BE2C (cell line): ENCODE measurements at regions not wholly inside any gene's neighbourhood (a gene's known extent, or its start where the extent isn't known, plus 50 kb on each side); places are given as distances from the start of the nearest gene placed in this dataset.
A peak's percentile ranks its signal among the peaks of the same experiment; 100 is the strongest.

Source experiments
- DNase-seq: peaks from one replicate; pipeline ENCODE4 v3.0.0-alpha.2; 2020
- H3K27me3 ChIP-seq: fragments of 250-450 bp; sonication (Bioruptor Pico); 2 replicates; pipeline ENCODE4 v1.5.1; 2020; ENCODE audit warnings: mild to moderate bottlenecking
- H3K36me3 ChIP-seq: fragments of 250-450 bp; sonication (Bioruptor Pico); 2 replicates; pipeline ENCODE4 v1.5.1; 2020; ENCODE audit warnings: mild to moderate bottlenecking
- H3K4me1 ChIP-seq: fragments of 250-450 bp; sonication (Bioruptor Pico); 2 replicates; pipeline ENCODE4 v1.5.1; 2020
- H3K4me3 ChIP-seq: 2 replicates; pipeline ENCODE4 v1.5.1; 2011; ENCODE audit warnings: low read depth, low read length
- H3K9me3 ChIP-seq: fragments of 250-450 bp; sonication (Bioruptor Pico); 2 replicates; pipeline ENCODE4 v1.5.1; 2020
- TF ChIP-seq, protein P1 (sequence below): IDR thresholded peaks from 2 replicates; pipeline ENCODE4 v1.5.1; 2012; ENCODE audit warnings: mild to moderate bottlenecking, low read depth, low read length

DNA sequence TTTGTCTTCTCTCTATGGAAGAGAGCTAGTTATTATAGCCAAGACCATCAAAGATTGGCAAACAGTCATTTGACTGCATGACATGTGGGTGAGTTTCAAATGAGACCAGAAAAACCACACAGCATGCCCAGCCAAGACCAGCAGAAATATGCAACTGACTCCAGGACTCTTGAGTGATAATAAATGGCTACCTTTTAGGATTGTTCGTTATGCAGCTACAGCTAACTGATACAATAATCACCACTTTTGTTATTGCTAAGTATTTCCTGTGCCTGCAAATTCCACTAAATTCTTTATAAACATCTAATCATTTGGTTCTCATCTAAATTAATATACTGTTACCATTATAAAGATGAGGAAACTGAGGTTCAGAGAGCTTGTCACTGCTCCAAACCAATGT lies 528.4 kb upstream of the TBX3 start:
- Histone ChIP-seq H3K27me3 (no peaks in the 10 kb centered on the region), H3K36me3 (no peaks in the 10 kb centered on the region), H3K4me3 (no peak overlapping the region), H3K9me3 (no peaks in the 10 kb centered on the region), H3K4me1 (peaks cover 17% of the 10 kb centered on the region)
- TF ChIP-seq, protein P1, sequence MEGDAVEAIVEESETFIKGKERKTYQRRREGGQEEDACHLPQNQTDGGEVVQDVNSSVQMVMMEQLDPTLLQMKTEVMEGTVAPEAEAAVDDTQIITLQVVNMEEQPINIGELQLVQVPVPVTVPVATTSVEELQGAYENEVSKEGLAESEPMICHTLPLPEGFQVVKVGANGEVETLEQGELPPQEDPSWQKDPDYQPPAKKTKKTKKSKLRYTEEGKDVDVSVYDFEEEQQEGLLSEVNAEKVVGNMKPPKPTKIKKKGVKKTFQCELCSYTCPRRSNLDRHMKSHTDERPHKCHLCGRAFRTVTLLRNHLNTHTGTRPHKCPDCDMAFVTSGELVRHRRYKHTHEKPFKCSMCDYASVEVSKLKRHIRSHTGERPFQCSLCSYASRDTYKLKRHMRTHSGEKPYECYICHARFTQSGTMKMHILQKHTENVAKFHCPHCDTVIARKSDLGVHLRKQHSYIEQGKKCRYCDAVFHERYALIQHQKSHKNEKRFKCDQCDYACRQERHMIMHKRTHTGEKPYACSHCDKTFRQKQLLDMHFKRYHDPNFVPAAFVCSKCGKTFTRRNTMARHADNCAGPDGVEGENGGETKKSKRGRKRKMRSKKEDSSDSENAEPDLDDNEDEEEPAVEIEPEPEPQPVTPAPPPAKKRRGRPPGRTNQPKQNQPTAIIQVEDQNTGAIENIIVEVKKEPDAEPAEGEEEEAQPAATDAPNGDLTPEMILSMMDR, result no peak
- DNase-seq, result no peak

DNA sequence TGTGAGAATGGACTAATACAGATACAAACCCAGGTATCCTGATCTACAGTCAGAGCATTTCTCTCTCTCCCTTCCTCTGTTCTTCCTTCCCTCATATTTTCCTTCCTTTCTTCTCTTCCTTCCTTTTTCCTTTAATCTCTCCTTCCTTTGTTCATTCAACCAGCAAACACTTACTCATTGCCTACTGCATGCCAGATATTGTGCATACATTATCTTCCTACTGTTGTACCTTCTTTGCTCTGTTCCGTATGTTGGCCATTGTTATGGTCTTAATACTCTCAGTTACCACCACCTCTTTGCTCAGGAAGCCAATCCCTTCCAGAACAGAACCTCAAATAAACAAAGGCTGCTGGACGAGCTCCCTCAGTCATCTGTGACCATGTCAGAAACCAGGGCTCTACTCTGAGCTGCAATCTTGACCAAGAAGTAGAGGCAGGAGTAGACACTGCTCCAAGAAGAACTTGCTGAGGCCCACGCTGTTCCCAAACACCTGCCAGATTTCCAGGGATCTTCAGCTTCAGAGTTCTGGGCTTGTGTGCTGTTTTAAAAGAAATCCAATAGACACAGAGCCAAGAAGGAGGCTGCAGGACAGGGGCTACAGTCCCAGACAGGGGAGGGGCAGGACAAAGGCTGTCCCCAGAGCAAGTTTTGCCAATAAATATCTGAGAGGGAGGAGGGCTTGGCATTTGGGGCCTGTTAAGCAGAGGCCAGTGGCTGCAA lies 526.7 kb upstream of the TBX3 start:
- Histone ChIP-seq H3K4me3 (no peak overlapping the region), H3K27me3 (no peaks in the 10 kb centered on the region), H3K36me3 (no peaks in the 10 kb centered on the region), H3K9me3 (no peaks in the 10 kb centered on the region), H3K4me1 (peaks cover 19% of the 10 kb centered on the region)
- TF ChIP-seq, protein P1, result no peak
- no peak for DNase-seq

DNA sequence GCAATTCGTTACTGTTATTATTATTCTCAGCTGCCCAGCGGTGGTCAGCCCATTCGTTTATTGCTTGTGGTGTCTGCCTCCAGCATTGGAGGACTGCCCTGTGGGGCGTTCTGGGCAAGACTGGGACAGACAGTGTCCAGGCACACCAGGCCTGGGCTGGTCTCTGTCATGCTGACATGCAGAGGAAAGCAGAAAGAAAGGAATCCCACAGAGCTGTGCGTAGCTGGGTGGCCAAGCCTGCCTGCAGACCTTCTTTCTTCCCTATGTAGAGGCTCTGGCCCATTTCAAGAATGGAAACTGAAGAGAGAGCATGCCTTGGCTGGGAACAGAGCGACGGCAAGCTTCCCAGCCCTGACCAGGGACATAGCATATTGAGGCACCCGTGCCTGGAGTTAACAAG lies 525.3 kb upstream of the TBX3 start:
- no peaks in the 10 kb centered on the region for H3K9me3 ChIP-seq
- no peaks in the 10 kb centered on the region for H3K36me3 ChIP-seq
- TF ChIP-seq, protein P1, result no peak
- no peaks in the 10 kb centered on the region for H3K27me3 ChIP-seq
- H3K4me3 ChIP-seq, result no peak overlapping the region
- no peak for DNase-seq
- H3K4me1 ChIP-seq, result peaks cover 30% of the 10 kb centered on the region

DNA sequence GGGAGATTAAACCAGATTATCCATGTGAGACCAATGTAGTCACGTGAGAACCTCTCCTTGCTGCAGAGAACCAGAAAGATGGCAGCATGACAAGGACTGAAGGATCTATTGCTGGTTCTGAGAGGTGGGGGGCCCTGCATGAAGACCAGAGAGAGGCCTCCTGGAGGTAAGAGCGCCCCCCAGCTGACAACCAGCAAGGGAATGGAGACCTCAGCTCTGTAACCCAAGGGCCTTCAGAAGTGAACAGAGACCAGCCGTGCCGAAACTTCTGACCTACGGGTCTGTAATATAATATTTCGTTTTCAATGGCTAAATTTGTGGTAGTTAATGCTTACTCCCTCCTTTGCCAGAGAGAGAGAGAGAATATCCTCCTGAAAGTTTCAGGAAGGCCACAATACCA lies 524.1 kb upstream of the TBX3 start:
- no peak overlapping the region for H3K4me3 ChIP-seq
- DNase-seq, result no peak
- TF ChIP-seq, protein P1, result 0 out of 2 replicates have a peak, but pooled peaks have one; percentile 9
- no peaks in the 10 kb centered on the region for H3K27me3 ChIP-seq
- no peaks in the 10 kb centered on the region for H3K9me3 ChIP-seq
- H3K4me1 ChIP-seq, result peaks cover 23% of the 10 kb centered on the region
- no peaks in the 10 kb centered on the region for H3K36me3 ChIP-seq

DNA sequence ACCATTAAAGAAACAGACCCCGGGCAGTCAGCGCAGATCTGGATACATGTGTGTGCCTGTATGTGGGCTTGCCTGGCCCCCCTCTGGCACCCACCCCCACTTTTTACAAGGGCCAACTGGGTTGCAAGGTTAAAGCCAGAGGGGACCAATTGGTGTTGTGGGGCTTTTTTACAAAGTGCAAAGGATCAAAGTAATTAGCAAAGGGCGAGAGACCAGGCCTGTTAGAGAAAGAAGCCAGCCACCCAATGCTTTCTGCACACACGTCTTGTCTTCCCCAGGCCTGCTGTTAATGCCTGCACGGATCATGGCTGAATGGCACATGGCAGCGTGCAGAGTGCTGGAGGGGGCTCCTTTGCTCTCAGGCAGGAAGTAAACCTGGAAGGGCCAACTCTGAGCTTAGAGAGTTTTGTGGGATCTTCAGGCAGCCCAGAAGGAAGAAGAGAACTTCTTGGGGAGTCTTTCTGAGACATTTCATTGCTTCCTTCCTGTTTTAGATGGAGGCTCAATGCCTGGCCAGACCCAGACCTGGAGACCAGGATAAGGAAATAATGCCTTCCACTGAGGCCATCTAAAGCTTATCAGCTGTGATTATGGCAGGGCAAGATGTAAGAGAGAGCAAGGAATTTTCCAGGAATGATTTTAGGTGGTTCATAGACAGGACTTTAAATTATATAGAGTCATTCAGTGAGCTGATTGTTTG lies 523.4 kb upstream of the TBX3 start:
- TF ChIP-seq, protein P1, result no peak
- no peak for DNase-seq
- Histone ChIP-seq H3K27me3 (no peaks in the 10 kb centered on the region), H3K9me3 (no peaks in the 10 kb centered on the region), H3K36me3 (no peaks in the 10 kb centered on the region), H3K4me3 (no peak overlapping the region), H3K4me1 (peaks cover 21% of the 10 kb centered on the region)

DNA sequence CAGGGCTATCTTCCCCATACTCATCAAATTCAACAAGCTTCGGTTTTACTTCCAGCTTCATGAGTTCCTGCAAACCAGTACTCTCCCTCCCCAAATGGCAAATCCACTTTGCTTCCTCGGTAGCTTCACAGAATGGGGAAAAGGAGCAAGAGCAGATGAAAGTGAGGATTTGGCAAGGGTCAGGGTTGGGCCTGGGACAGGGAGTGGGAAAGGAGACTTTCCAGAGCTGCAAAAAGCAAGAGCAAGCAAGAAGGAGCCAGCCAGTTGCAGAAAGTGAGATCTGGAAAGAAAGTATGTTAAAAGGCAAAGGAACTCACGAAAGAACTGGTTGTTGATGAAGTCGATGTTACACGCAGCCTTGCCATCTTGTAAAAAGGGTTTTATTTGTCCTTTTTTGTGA lies 522.8 kb upstream of the TBX3 start:
- TF ChIP-seq, protein P1, result no peak
- no peak for DNase-seq

More for the DNA sequence above, 522.8 kb upstream of the TBX3 start:
- Histone ChIP-seq H3K9me3 (no peaks in the 10 kb centered on the region), H3K4me1 (peaks cover 21% of the 10 kb centered on the region), H3K4me3 (no peak overlapping the region), H3K27me3 (no peaks in the 10 kb centered on the region), H3K36me3 (no peaks in the 10 kb centered on the region)
